ENCODE measurements at regions not wholly inside any gene's neighbourhood (a gene's known extent, or its start where the extent isn't known, plus 50 kb on each side); places are given as distances from the start of the nearest gene placed in this dataset.

- DNase-seq (ENCODE audit: low read depth, low spot score) = no peak
- ChIA-PET CTCF (no interaction called here), POLR2A (no interaction called here)
- H3K36me3 ChIP-seq (ENCODE audit: control insufficient read depth, insufficient read depth, low read length) = no peaks in the 10 kb centered on the region; the same call in 1 of the 2 replicates
- ATAC-seq = no peak
- H3K27ac ChIP-seq (ENCODE audit: low read length) = no peak overlapping the region
- in situ Hi-C loops (cut with HindIII; ENCODE audit: low pct_unique_long_range_greater_than_20kb, low sequenced_read_pairs) = no loop called here
- no peaks in the 10 kb centered on the region for H3K4me1 ChIP-seq (ENCODE audit: control insufficient read depth, insufficient read depth, low read length)
- H3K4me3 ChIP-seq (ENCODE audit: low read depth in 2 of 2, low read length in 2 of 2) = no peak overlapping the region
- BruUV-seq (replicated peaks) = no TSS peak
- no peaks in the 10 kb centered on the region; the same call in 1 of the 2 replicates for H3K27me3 ChIP-seq (ENCODE audit: control insufficient read depth, insufficient read depth, low read length)
- H3K9me3 ChIP-seq (ENCODE audit: control insufficient read depth, insufficient read depth, low read depth, low read length) = no peaks in the 10 kb centered on the region
- intact Hi-C loops (cut with micrococcal nuclease; ENCODE audit: unreplicated experiment) = no loop called here
- TF ChIP-seq TCF7L2 (IDR thresholded peaks at IDR 0.05; ENCODE audit: low read depth, low read length) (no peak), CTCF (IDR thresholded peaks at IDR 0.05) (no peak), POLR2AphosphoS5 (IDR thresholded peaks at IDR 0.05; ENCODE audit: low read depth, low read length) (no peak), SIN3A (IDR thresholded peaks at IDR 0.05; ENCODE audit: borderline replicate concordance, insufficient read depth, low read depth, low read length) (no peak)
These were observed 221.7 kb upstream of the MPHOSPH6 start for GRCh38 chr16:82391690-82392089.

- Histone ChIP-seq H3K27ac (ENCODE audit: low read length) (no peak overlapping the region), H3K27me3 (ENCODE audit: control insufficient read depth, insufficient read depth, low read length) (no peaks in the 10 kb centered on the region; the same call in 1 of the 2 replicates), H3K4me1 (ENCODE audit: control insufficient read depth, insufficient read depth, low read length) (no peaks in the 10 kb centered on the region), H3K36me3 (ENCODE audit: control insufficient read depth, insufficient read depth, low read length) (no peaks in the 10 kb centered on the region; the same call in 1 of the 2 replicates), H3K9me3 (ENCODE audit: control insufficient read depth, insufficient read depth, low read depth, low read length) (no peaks in the 10 kb centered on the region), H3K4me3 (ENCODE audit: low read depth in 2 of 2, low read length in 2 of 2) (no peak overlapping the region)
- TF ChIP-seq SIN3A (IDR thresholded peaks at IDR 0.05; ENCODE audit: borderline replicate concordance, insufficient read depth, low read depth, low read length) (no peak), REST (IDR thresholded peaks at IDR 0.05; ENCODE audit: insufficient read depth in 1 of 2, low read depth in 2 of 2, low read length in 1 of 2) (no peak), POLR2AphosphoS5 (IDR thresholded peaks at IDR 0.05; ENCODE audit: low read depth, low read length) (no peak), CTCF (IDR thresholded peaks at IDR 0.05) (no peak), TCF7L2 (IDR thresholded peaks at IDR 0.05; ENCODE audit: low read depth, low read length) (no peak)
- no TSS peak for BruUV-seq (replicated peaks)
- DNase-seq (ENCODE audit: low read depth, low spot score) (no peak), ATAC-seq (no peak)
- ChIA-PET CTCF (no interaction called here), POLR2A (no interaction called here)
- in situ Hi-C loops (cut with HindIII; ENCODE audit: low pct_unique_long_range_greater_than_20kb, low sequenced_read_pairs) (no loop called here), intact Hi-C loops (cut with micrococcal nuclease; ENCODE audit: unreplicated experiment) (no loop called here)
These were observed 220.1 kb upstream of the MPHOSPH6 start for GRCh38 chr16:82389956-82390650.
